ENCODE measurements at regions not wholly inside any gene's neighbourhood (a gene's known extent, or its start where the extent isn't known, plus 50 kb on each side); places are given as distances from the start of the nearest gene placed in this dataset.

GRCh38 chr9:1757186-1757585 is 258.0 kb upstream of the SMARCA2 start:
- no peak for DNase-seq (ENCODE audit: low read depth in 2 of 2)

- no peak for DNase-seq (ENCODE audit: low read depth in 2 of 2)
These were observed 256.1 kb upstream of the SMARCA2 start for GRCh38 chr9:1759009-1759408.

- no peak for DNase-seq (ENCODE audit: low read depth in 2 of 2)
These were observed 255.3 kb upstream of the SMARCA2 start for GRCh38 chr9:1759771-1760300.

- no peak for DNase-seq (ENCODE audit: low read depth in 2 of 2)
These were observed 253.3 kb upstream of the SMARCA2 start for GRCh38 chr9:1761807-1762206.

GRCh38 chr9:1766042-1766441 is 249.1 kb upstream of the SMARCA2 start:
- DNase-seq (ENCODE audit: low read depth in 2 of 2) = no peak

- DNase-seq (ENCODE audit: low read depth in 2 of 2) = no peak
These were observed 246.6 kb upstream of the SMARCA2 start for GRCh38 chr9:1768561-1768960.

- no peak for DNase-seq (ENCODE audit: low read depth in 2 of 2)
These were observed 243.9 kb upstream of the SMARCA2 start for GRCh38 chr9:1771094-1771789.

- DNase-seq (ENCODE audit: low read depth in 2 of 2) = no peak
These were observed 239.9 kb upstream of the SMARCA2 start for GRCh38 chr9:1775230-1775629.

- DNase-seq (ENCODE audit: low read depth in 2 of 2) = no peak
These were observed 238.5 kb upstream of the SMARCA2 start for GRCh38 chr9:1776668-1777067.

- no peak for DNase-seq (ENCODE audit: low read depth in 2 of 2)
These were observed 224.0 kb upstream of the SMARCA2 start for GRCh38 chr9:1791191-1791590.

GRCh38 chr9:1794547-1795270 is 220.4 kb upstream of the SMARCA2 start:
- no peak for DNase-seq (ENCODE audit: low read depth in 2 of 2)

- DNase-seq (ENCODE audit: low read depth in 2 of 2) = no peak
These were observed 210.8 kb upstream of the SMARCA2 start for GRCh38 chr9:1804128-1804865.

GRCh38 chr9:1829719-1830118 is 185.4 kb upstream of the SMARCA2 start:
- DNase-seq (ENCODE audit: low read depth in 2 of 2) = no peak

GRCh38 chr9:1832960-1833359 is 182.2 kb upstream of the SMARCA2 start:
- no peak for DNase-seq (ENCODE audit: low read depth in 2 of 2)

GRCh38 chr9:1837453-1838084 is 177.6 kb upstream of the SMARCA2 start:
- no peak for DNase-seq (ENCODE audit: low read depth in 2 of 2)

GRCh38 chr9:1839909-1840308 is 175.2 kb upstream of the SMARCA2 start:
- no peak for DNase-seq (ENCODE audit: low read depth in 2 of 2)

- no peak for DNase-seq (ENCODE audit: low read depth in 2 of 2)
These were observed 169.7 kb upstream of the SMARCA2 start for GRCh38 chr9:1845425-1845824.

- DNase-seq (ENCODE audit: low read depth in 2 of 2) = no peak
These were observed 159.4 kb upstream of the SMARCA2 start for GRCh38 chr9:1855726-1856125.

- DNase-seq (ENCODE audit: low read depth in 2 of 2) = no peak
These were observed 157.3 kb upstream of the SMARCA2 start for GRCh38 chr9:1857808-1858207.

- DNase-seq (ENCODE audit: low read depth in 2 of 2) = no peak
These were observed 145.3 kb upstream of the SMARCA2 start for GRCh38 chr9:1869843-1870242.

- no peak for DNase-seq (ENCODE audit: low read depth in 2 of 2)
These were observed 144.2 kb upstream of the SMARCA2 start for GRCh38 chr9:1870915-1871314.

Data from activated CD4-positive, alpha-beta T cell treated with anti-CD3 and anti-CD28 coated beads for 24 hours (primary cell).